Nephron (organoid): ENCODE measurements at regions not wholly inside any gene's neighbourhood (a gene's known extent, or its start where the extent isn't known, plus 50 kb on each side); places are given as distances from the start of the nearest gene placed in this dataset.

Source experiments
- H3K27ac Mint-ChIP-seq, 3 experiments: 2 replicates each; pipeline ENCODE4 v1.8.0; 2020; ENCODE audit warnings: mixed read lengths in 3 of 3, mild to moderate bottlenecking in 2 of 3, moderate library complexity in 1 of 3
- H3K27me3 Mint-ChIP-seq: 2 replicates; pipeline ENCODE4 v1.8.0; 2021; ENCODE audit warnings: low read depth, mild to moderate bottlenecking, moderate library complexity, mixed read lengths
- H3K36me3 Mint-ChIP-seq: 2 replicates; pipeline ENCODE4 v1.8.0; 2020; ENCODE audit warnings: low read depth, mixed read lengths
- H3K4me1 Mint-ChIP-seq: 2 replicates; pipeline ENCODE4 v1.8.0; 2020; ENCODE audit warnings: mixed read lengths
- H3K4me3 Mint-ChIP-seq, 3 experiments: 2 replicates each; pipeline ENCODE4 v1.8.0; 2020; ENCODE audit warnings: mild to moderate bottlenecking in 3 of 3, mixed read lengths in 3 of 3, moderate library complexity in 2 of 3
- H3K9me3 Mint-ChIP-seq: 2 replicates; pipeline ENCODE4 v1.8.0; 2020; ENCODE audit warnings: mixed read lengths
- CTCF ChIP-seq, 3 experiments: fragments of 200-600 bp; sonication (generic); IDR thresholded peaks; one replicate each; pipeline ENCODE4 v1.5.0; 2021; ENCODE audit warnings: antibody characterized with exemption in 3 of 3; ENCODE audit not compliant: unreplicated experiment in 3 of 3

GRCh38 chrX:25968920-25969319 lies 169.2 kb upstream of the MAGEB18 start:
- Mint-ChIP-seq H3K4me1 (no peaks in the 10 kb centered on the region), H3K27me3 (no peaks in the 10 kb centered on the region), H3K27ac (no peak overlapping the region), H3K4me3 (no peak overlapping the region), H3K36me3 (no peaks in the 10 kb centered on the region), H3K9me3 (peaks cover 27% of the 10 kb centered on the region)
- TF ChIP-seq CTCF (IDR thresholded peaks at IDR 0.05; ENCODE audit: unreplicated experiment in 3 of 3) = no peak

GRCh38 chrX:25976683-25977310 lies 161.3 kb upstream of the MAGEB18 start:
- Mint-ChIP-seq H3K9me3 (peaks cover 25% of the 10 kb centered on the region), H3K27ac (no peak overlapping the region), H3K4me1 (no peaks in the 10 kb centered on the region), H3K27me3 (no peaks in the 10 kb centered on the region), H3K36me3 (no peaks in the 10 kb centered on the region), H3K4me3 (no peak overlapping the region)
- TF ChIP-seq CTCF (IDR thresholded peaks at IDR 0.05; ENCODE audit: unreplicated experiment in 3 of 3) = no peak

GRCh38 chrX:25998687-25999086 lies 139.5 kb upstream of the MAGEB18 start:
- Mint-ChIP-seq H3K4me1 (no peaks in the 10 kb centered on the region), H3K4me3 (no peak overlapping the region), H3K27ac (no peak overlapping the region), H3K9me3 (no peaks in the 10 kb centered on the region), H3K36me3 (no peaks in the 10 kb centered on the region), H3K27me3 (no peaks in the 10 kb centered on the region)
- TF ChIP-seq CTCF (IDR thresholded peaks at IDR 0.05; ENCODE audit: unreplicated experiment in 3 of 3) = no peak

- Mint-ChIP-seq H3K4me1 (no peaks in the 10 kb centered on the region), H3K27me3 (no peaks in the 10 kb centered on the region), H3K4me3 (no peak overlapping the region), H3K9me3 (no peaks in the 10 kb centered on the region), H3K36me3 (no peaks in the 10 kb centered on the region), H3K27ac (no peak overlapping the region)
- no peak for TF ChIP-seq CTCF (IDR thresholded peaks at IDR 0.05; ENCODE audit: unreplicated experiment in 3 of 3)
Measured at GRCh38 chrX:26007462-26007861, 130.7 kb upstream of the MAGEB18 start.

GRCh38 chrX:26008042-26008441 lies 130.1 kb upstream of the MAGEB18 start:
- TF ChIP-seq CTCF (IDR thresholded peaks at IDR 0.05; ENCODE audit: unreplicated experiment in 3 of 3) = no peak
- Mint-ChIP-seq H3K27ac (no peak overlapping the region), H3K27me3 (no peaks in the 10 kb centered on the region), H3K9me3 (no peaks in the 10 kb centered on the region), H3K36me3 (no peaks in the 10 kb centered on the region), H3K4me1 (no peaks in the 10 kb centered on the region), H3K4me3 (no peak overlapping the region)

GRCh38 chrX:26008691-26009090 lies 129.5 kb upstream of the MAGEB18 start:
- Mint-ChIP-seq H3K4me3 (no peak overlapping the region), H3K27ac (no peak overlapping the region), H3K36me3 (no peaks in the 10 kb centered on the region), H3K9me3 (no peaks in the 10 kb centered on the region), H3K27me3 (no peaks in the 10 kb centered on the region), H3K4me1 (no peaks in the 10 kb centered on the region)
- TF ChIP-seq CTCF (IDR thresholded peaks at IDR 0.05; ENCODE audit: unreplicated experiment in 3 of 3) = no peak
